ENCODE measurements at regions not wholly inside any gene's neighbourhood (a gene's known extent, or its start where the extent isn't known, plus 50 kb on each side); places are given as distances from the start of the nearest gene placed in this dataset.
A peak's percentile ranks its signal among the peaks of the same experiment; 100 is the strongest.
"Not testable (repeated sequence)": the region's sequence is repeated elsewhere in the genome, so short reads cannot be mapped to it uniquely, and the experiment has no call there.

DNA sequence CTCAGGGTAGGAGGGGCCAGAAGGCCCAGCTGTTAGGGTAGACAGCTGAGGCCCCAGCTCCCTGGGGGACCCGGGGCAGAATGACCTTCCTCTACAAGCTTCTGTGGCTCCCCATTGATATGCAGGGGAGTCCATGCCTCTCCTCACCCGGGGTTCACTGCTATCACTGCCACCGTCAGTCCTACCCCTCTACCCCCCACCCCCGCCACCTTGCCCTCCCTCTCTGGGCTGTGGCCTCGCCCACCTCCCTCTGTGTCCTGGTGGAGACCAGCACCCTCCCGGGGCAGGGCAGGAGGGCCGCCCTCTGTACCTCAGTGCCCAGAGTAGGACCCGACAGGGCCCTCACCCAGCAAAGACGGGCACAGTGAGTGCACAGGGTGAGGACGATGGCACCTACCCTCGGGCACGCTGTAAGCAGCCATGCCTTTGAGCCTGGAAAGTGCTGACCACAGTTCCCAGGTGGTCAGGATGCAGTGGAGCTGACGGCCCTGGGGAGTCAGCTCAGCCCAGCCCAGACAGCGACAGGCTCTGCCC, 88.4 kb upstream of the SFSWAP start:
- DNase-seq = no peak

DNA sequence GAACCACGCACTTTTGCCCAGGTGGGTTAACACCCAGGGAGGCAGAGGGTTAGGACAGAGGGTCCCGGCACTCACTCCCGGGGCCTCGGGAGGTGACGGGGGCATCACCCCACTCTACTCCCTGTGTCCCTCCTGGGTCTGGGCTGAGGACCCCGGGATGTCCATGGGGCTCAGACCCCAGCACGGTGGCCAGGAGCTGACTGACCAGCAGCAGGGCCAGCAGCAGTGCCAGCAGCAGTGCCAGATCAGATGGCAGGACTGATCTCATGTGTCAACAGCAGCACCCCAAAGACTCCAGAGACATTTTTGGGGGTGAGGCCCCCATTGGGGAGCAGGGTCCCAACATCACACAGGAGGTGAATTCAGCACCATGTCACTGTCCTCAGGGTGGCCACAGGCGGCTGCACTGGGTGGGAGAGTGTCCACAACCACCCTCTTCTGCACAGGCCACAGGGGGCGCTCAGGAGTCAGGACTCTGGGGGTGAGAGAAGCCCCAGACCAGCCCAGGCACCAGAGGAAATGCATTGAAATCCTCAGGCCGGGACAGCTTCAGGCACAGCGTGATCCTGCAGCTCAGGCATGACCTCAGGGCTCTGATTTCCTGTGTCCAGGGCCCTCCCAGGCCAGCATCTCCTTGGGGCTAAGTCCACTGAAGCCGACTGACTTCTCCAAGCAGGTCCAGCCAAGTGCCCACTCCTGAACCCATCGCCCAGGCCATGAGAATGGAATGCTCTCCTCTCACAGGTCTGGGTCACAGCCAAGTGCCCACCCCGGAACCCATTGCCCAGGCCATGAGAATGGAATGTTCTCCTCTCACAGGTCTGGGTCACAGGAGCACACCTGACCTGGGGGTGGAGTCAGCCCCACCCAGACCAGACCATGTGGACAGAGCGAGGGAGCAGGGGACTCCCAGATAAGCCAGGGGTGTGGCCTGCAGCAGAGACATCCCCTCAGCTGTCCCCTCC, 87.2 kb upstream of the SFSWAP start:
- not testable (repeated sequence) for DNase-seq

DNA sequence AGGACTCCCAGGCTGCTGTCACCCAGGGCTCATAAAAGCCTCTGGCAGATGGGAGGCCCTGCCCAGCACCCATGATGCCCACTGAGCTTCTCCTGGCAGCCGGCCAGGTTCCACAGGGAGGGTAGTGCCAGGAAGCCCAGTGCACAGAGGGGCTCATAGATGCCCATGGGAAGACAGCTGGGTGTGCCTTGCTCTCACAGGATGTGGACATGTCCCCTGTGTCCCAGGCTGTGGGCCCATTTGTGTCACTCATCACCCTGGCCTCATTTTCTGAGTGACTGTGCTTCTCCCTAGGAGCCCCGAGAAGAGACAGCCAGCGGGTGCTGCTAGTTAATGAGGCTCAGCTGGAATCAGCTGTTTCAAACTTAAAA, 86.5 kb upstream of the SFSWAP start:
- DNase-seq = peak in 41 of 56 donors; percentile 19 to 76 (median 38)

DNA sequence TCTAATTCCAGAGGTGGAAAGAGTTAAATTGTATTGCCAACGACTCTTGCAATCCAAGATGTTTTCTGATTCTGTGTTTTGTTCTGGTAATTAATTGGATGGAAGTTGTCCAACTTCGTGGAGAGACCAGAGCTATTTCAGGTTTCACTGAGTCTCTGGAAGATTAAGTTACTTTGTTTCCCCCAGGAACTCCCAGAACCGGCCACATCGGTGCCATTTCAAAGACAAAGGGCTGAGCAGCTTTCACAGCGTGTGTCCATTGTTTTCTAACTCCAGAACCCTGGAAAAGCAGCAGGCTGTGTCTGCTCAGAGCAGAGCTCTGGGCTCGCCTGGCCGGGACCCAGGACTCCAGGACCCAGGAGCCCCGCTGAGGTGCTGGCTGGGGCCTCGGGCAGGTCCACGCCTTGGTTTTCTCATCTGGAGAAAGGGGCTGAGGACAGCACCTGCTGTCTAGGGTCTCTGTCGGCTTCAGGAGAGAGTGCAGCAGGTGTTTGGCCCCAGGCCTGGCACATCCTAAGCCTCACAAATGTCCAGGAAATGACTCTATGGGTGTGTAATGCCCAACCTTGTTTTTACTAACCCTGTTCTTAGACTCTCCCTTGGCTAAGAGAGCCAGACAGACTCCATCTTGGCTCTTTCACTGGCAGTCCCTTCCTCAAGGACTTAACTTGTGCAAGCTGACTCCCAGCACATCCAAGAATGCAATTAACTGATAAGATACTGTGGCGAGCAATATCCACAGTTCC, 86.0 kb upstream of the SFSWAP start:
- peak in 1 of 56 donors; percentile 39 for DNase-seq

DNA sequence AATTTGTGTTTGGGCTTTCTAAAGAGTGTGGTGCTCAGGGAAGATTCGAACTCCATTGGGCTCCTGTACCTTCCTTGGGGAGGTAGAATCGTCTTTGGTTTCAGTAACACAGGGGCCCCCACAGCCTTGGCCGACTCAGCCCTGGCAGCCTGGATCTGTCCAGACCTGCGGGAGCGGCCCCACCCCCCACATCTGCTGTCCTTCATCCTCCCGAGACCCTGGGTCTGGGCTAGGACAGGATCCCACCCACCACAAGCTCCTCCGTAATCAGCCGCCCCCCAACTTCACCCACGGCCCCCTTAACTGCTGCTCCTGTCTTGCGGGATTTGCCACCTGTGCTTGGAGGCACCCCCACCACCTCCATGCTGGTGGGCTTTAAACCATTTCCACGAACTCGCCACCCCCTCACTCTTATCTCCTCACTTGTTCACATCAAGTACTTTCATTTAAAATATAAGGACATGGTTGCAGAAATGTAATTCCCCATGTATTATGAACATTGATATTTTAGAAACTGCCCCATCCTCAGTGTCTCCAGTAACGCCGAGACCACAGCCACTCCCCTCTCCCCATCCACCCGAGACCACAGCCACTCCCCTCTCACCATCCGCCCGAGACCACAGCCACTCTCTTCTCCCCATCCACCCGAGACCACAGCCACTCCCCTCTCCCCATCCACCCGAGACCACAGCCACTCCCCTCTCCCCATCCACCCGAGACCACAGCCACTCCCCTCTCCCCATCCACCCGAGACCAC, 84.7 kb upstream of the SFSWAP start:
- DNase-seq = not testable (repeated sequence)

DNA sequence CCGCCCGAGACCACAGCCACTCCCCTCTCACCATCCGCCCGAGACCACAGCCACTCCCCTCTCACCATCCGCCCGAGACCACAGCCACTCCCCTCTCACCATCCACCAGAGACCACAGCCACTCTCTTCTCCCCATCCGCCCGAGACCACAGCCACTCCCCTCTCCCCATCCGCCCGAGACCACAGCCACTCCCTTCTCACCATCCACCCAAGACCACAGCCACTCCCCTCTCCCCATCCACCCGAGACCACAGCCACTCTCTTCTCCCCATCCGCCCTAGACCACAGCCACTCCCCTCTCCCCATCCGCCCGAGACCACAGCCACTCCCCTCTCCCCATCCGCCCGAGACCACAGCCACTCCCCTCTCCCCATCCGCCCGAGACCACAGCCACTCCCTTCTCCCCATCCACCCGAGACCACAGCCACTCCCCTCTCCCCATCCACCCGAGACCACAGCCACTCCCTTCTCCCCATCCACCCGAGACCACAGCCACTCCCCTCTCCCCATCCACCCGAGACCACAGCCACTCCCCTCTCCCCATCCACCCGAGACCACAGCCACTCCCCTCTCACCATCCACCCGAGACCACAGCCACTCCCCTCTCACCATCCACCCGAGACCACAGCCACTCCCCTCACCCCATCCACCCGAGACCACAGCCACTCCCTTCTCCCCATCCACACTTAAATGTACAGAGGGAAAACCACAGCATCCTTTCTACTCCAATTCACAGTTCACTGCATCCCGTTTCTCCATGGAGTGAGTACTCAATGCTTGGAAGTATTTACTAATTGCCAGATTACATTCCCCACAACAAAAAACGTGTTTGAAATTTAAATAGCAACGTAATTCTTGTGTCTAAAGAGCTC, 83.5 kb upstream of the SFSWAP start:
- not testable (repeated sequence) for DNase-seq

DNA sequence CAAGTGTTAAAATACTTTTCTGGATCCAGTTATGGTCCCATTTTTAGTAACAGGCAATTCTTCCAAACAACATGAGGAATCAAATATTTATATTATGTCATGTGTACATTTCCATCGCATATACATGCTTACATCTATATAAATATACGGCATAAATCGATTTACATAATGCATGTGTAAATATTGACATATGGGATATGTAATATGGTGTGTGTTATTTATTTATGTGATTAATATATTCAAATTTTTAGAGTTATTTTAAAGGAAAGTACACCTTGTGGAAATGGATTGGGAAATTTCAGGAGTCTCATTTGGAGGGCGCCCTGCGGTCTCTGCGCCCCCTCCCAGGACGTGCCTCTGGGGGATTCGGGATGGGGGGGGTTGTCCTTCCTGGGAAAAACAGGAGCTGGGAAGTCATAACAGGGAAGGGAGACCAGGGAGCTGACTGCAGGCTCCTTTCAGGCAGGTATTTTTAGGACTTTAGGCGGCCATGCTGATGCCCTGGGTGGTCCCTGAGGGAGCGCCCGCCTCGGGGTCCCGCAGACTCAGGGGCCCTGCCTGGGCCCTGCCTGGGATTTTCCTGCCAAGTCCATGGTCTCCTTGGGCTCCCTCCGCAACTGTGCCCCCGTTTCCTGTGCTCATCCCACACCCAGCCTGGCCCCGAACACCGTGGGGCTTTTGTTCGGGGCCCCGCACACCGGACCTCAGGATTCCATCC, 82.7 kb upstream of the SFSWAP start:
- DNase-seq = no peak

DNA sequence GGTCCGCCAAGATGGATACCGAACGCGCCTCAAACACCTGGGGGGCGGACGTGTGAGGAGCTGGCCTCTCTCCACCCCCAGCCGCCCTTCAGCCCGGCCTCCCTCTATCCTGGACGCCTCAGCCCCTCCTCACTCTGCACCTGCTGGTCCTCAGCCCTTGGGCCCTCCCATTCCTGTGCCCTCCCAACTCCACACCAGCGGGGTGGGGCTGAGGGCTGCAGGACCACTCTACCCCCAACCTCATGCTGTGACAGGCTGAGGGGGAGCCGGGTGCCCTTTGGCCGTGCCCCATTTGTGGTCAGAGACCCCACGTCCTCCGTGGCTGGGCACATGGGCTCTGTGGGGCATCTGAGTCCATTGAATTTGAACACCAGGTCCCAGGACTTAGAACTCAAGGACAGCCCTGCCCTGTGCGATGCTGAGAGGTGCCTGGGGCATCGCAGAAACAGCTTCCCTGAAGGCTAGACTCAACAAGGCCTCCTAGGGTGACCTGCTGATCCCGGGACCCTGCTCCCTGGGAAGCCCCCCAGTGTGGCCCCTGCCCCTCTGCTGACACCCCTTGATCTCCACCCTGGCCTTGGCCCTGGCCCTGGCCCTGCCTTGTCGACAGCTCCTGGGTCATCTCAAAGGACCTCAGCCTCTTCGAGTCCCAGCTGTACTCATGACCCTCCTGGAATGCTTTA, 82.0 kb upstream of the SFSWAP start:
- DNase-seq = no peak

DNA sequence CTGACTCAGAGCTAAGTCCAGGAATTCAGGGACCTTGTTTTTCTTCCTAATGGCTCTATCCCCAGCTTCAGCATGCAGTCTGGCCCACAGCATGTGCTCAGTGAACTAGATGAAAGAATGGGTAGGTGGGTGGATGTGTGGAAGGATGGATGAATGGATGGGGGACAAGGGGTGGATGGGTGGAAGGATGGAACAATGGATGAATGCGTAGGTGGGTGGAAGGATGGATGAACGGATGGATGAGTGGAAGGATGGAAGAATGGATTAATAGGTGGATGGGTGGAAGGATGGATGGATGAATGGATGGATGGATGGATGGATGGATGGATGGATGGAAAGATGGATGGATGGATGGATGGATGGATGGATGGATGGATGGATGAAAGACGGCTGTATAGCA, 79.7 kb upstream of the SFSWAP start:
- no peak for DNase-seq

DNA sequence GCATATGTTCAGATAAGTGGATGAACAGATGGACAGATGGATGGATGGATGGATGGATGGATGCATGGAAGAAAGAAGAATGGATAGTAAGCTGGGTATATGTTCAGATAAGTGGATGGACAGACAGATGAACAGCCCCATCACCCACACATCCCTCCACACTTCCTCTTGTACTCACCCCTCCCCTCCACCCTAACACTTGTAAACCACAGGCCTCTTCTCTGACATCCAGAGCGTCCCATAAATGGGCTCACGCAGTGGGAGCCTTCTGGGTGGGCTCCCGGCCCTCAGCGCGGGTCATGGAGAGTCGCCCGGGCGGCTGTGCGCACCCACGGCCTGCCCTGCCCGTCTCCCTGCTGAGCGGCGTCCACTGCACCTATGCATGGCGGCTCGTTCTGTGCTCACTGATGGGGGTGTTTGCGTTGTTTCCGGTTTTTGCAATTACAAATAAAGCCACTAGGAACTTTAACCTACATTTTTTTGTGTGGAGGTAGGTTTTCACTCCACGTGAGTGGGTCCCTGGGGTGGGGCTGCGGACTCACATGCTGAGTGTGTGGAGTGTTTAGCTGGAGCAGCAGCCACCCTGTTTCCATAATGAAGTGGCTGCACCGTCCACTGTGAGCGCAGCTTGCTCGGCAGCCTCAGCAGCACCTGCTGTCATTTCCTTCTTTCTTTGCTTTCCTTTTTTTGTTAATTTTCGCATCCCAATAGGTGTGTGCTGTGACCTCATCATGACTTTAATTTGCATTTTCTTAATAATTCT, 78.8 kb upstream of the SFSWAP start:
- DNase-seq = not testable (repeated sequence)

DNA sequence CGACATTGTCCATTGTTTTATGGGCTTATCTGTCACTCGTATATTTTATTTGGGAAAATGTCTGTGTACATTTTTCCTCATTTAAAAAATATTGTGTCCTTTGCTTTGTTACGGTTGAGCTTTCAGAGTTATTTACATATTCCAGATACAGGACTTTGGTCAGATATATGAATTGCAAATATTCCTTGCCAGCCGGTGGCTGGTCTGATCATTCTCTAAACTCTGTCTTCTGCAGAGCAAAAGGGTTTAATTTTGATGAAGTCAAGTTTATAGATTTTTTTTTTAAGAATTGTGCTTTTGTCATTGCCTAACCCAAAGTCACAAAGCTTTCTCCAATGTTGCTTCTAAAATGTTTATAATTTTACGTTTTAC, 78.3 kb upstream of the SFSWAP start:
- not testable (repeated sequence) for DNase-seq

DNA sequence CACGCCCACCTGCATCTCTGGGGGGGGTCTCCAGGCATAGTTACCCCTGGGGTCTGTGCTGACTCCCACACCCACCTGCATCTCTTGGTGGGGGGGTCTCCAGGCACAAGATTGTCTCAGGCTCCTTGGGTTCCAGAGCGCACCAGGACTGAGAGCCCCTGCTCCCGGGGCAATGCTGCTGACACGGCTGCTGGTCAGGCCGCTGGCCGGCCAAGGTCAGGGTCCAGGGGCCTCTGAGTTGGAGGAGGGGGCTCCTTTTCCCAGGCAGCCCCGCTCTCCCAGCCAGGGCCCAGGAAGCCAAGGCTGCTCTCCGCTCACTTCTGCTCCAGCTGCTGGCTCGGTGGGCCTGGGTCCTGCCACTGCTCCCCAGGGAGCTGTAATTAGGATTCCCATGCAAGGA, 77.3 kb upstream of the SFSWAP start:
- not testable (repeated sequence) for DNase-seq

DNA sequence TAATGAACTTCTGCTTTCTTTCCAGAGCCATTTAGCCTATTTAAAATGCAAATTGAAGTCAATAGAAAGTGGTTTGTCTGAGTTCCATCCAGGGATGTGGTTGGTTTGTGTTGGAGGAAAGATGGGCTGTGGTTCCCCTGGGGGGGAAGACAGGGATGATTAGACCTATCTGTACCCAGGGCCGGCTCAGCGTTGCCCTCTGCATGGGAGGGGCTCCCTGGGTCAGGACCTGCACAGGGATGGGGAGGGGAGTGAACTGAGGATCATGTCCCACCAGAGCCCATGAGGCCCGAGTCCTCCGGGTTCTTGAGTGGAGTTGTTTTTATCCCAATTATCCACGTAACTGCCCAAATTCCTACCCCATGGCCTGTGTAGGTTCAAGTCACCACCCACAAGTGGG, 76.9 kb upstream of the SFSWAP start:
- DNase-seq = no peak

DNA sequence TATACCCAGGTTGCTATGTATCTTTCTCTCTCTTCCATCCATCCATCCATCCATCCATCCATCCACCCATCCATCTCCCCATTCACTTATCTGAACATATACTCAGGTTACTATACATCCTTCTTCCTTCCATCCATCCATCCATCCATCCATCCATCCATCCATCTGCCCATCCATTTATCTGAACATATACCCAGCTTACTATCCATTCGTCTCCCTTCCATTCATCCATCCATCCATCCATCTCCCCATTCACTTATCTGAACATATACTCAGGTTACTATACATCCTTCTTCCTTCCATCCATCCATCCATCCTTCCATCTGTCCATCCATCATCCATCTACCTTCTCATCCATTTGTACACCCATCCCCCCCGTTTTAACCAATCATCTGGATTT, 75.9 kb upstream of the SFSWAP start:
- not testable (repeated sequence) for DNase-seq

DNA sequence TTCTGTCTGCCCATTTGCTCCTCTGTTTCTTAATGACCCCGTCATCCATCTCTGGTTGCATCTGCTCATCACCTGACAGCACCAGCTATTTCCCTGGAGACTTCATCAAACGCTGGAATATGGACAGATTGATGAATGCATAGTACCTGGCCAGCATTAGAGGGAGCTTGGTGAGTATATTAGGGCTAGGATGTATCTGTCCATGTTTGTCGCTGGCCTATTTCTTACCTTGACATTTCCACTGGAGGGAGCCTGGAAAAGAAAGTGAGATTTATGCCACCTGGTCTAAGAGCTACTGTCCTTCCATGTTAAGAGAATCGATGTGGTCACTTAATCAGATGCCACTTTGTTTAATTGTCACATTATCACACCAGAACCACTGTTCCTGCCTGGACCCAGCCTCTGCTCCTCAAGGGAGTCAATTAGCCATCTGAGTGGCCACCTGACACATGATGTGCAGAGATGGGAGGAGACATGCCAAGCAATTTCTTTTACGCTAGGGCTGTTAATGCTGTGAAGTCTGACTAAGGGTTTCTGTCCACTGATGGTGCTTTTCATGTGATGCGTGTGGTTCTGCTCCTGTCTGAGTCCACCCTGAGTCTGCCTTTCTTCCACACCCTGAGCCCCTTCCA, 75.3 kb upstream of the SFSWAP start:
- no peak for DNase-seq

DNA sequence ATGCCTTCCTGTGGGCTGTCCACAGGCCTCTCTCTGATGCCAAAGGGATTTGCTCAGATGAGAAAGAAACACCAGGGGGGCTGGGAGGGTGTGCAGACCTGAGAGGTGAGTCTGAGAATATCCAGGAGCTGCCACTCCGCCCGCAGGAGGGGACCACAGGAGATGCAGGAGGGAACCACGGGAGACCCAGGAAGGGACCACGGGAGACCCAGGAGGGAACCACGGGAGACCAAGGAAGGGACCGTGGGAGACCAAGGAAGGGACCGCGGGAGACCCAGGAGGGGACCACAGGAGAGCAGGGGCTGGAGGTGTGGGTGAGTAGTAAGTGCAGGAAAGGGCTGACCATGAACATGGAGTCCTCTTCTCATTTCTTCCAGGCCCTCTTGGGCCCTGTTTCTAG, 74.6 kb upstream of the SFSWAP start:
- no peak for DNase-seq

DNA sequence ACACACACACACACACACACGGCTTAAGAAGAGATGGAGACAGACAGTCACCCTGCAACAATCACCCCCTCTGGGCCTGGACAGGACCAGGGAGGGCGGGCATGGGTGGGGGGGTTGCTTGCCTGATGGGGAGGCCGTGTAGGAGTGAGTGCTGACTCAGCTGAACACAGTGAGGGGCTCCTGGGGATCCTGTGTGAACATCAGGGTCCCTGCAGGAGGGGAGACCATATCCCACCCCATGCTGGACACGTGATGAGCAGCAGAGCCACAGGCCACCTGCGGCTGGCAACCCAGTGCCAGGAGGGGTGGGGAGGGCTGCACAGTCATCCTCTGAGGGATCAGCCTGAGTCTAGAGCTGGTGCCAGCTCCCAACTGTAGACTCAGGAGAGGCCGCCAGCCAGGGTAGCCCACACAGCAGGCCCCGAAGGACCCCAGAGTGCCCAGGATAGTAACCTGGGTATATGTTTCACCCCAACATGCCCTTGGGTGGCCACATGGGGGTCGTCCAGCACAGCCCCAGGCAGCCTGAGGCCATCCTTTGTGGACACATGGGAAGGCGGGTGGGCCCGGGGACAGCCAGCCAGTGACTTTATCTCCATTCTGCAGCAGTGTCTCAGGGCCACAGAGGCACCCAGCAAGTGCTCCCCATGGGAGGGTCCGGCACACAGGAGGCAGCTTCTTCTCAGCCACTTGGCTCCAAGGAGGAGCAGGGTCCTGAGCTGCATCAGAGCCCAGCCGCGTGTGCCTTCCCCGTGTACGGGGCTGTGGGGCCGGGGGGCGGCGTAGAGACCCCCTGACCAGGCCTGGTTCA, 73.7 kb upstream of the SFSWAP start:
- no peak for DNase-seq
